Testis (tissue), 2 donors: ENCODE measurements at regions not wholly inside any gene's neighbourhood (a gene's known extent, or its start where the extent isn't known, plus 50 kb on each side); places are given as distances from the start of the nearest gene placed in this dataset.

Source experiments
- DNase-seq: peaks from one replicate; pipeline ENCODE4 v3.0.0-alpha.2; 2019
- H3K27ac ChIP-seq, 2 donors: fragments of 200-600 bp; sonication (generic); one replicate each; pipeline ENCODE4 v1.5.1; 2019
- H3K27me3 ChIP-seq: fragments of 200-600 bp; sonication (generic); one replicate; pipeline ENCODE4 v1.5.1; 2019
- H3K36me3 ChIP-seq: fragments of 200-600 bp; sonication (generic); one replicate; pipeline ENCODE4 v1.5.1; 2017; ENCODE audit warnings: low read depth; ENCODE audit errors: missing control alignments
- H3K4me1 ChIP-seq: fragments of 200-600 bp; sonication (generic); one replicate; pipeline ENCODE4 v1.5.1; 2019
- H3K4me3 ChIP-seq, 2 donors: fragments of 200-600 bp; sonication (generic); one replicate each; pipeline ENCODE4 v1.5.1; 2017 to 2019
- H3K9me3 ChIP-seq: fragments of 200-600 bp; sonication (generic); one replicate; pipeline ENCODE4 v1.5.1; 2017
- CTCF ChIP-seq, 3 experiments: fragments of 450-650 bp in 2 of 3; fragments of 200-600 bp in 1 of 3; sonication (generic) in 1 of 3; IDR thresholded peaks; one replicate each; pipeline ENCODE4 v1.5.1; 2016 to 2019; ENCODE audit warnings: antibody characterized with exemption in 3 of 3, mild to moderate bottlenecking in 2 of 3, moderate library complexity in 1 of 3
- POLR2A ChIP-seq: fragments of 450-650 bp; IDR thresholded peaks from one replicate; pipeline ENCODE4 v1.6.1; 2017; ENCODE audit warnings: antibody characterized with exemption, mild to moderate bottlenecking, moderate library complexity
- WGBS, 2 donors: methylation state at CpG; one replicate each; pipeline ENCODE4 v1.1.5; 2018; 5-methylcytosine and 5-hydroxymethylcytosine counted together
- intact Hi-C: fragments of 100-400 bp; cut with DNase I; formaldehyde crosslinking; loops from one replicate; pipeline ENCODE4 v1.15.1; 2023; ENCODE audit warnings: low total_unique reads

GRCh38 chr22:49157529-49158339 is 669.9 kb downstream of the BRD1 start:
- Histone ChIP-seq H3K4me1 (no peaks in the 10 kb centered on the region), H3K9me3 (no peaks in the 10 kb centered on the region), H3K27ac (no peak overlapping the region), H3K36me3 (no peaks in the 10 kb centered on the region), H3K4me3 (no peak overlapping the region), H3K27me3 (no peaks in the 10 kb centered on the region)
- DNase-seq, result no peak
- WGBS, 2 donors, result 84 to 89% methylated on average over 20 of the region's 20 CpGs
- intact Hi-C loops, result no loop called here
- no peak for TF ChIP-seq POLR2A
- no peak for TF ChIP-seq CTCF (IDR thresholded peaks at IDR 0.05)

GRCh38 chr22:49156662-49157285 is 670.9 kb downstream of the BRD1 start:
- Histone ChIP-seq H3K4me3 (no peak overlapping the region), H3K9me3 (no peaks in the 10 kb centered on the region), H3K27ac (no peak overlapping the region), H3K27me3 (no peaks in the 10 kb centered on the region), H3K4me1 (no peaks in the 10 kb centered on the region), H3K36me3 (no peaks in the 10 kb centered on the region)
- intact Hi-C loops, result no loop called here
- WGBS, 2 donors, result 48 to 57% methylated on average over 17 of the region's 17 CpGs
- no peak for DNase-seq
- TF ChIP-seq POLR2A, result no peak
- no peak for TF ChIP-seq CTCF (IDR thresholded peaks at IDR 0.05)

GRCh38 chr22:49155770-49156580 is 671.7 kb downstream of the BRD1 start:
- no peaks in the 10 kb centered on the region for H3K36me3 ChIP-seq
- 60 to 64% methylated on average over 24 of the region's 24 CpGs for WGBS, 2 donors
- DNase-seq, result no peak
- no peaks in the 10 kb centered on the region for H3K9me3 ChIP-seq
- no peaks in the 10 kb centered on the region for H3K27me3 ChIP-seq
- no peak overlapping the region for H3K4me3 ChIP-seq
- H3K4me1 ChIP-seq, result no peaks in the 10 kb centered on the region
- intact Hi-C loops, result no loop called here
- no peak overlapping the region for H3K27ac ChIP-seq
- TF ChIP-seq CTCF (IDR thresholded peaks at IDR 0.05) (no peak), POLR2A (no peak)

GRCh38 chr22:49155039-49155769 is 672.5 kb downstream of the BRD1 start:
- Histone ChIP-seq H3K36me3 (no peaks in the 10 kb centered on the region), H3K27me3 (no peaks in the 10 kb centered on the region), H3K27ac (no peak overlapping the region), H3K9me3 (no peaks in the 10 kb centered on the region), H3K4me3 (no peak overlapping the region), H3K4me1 (no peaks in the 10 kb centered on the region)
- TF ChIP-seq POLR2A, result no peak
- no peak for TF ChIP-seq CTCF (IDR thresholded peaks at IDR 0.05)
- 73 to 79% methylated on average over 20 to 27 of the region's 27 CpGs for WGBS, 2 donors
- no peak for DNase-seq
- intact Hi-C loops, result no loop called here
